Activated CD8-positive, alpha-beta T cell treated with anti-CD3 and anti-CD28 coated beads, Interleukin-2, amount 10 ng/mL, durations not matched to agents 7 days and 5 days (primary cell): ENCODE measurements at regions not wholly inside any gene's neighbourhood (a gene's known extent, or its start where the extent isn't known, plus 50 kb on each side); places are given as distances from the start of the nearest gene placed in this dataset.

Experiments
- ATAC-seq: fragments of 150-1000 bp; cut with Tn5 transposase; one replicate; pipeline ENCODE4 v1.10.0; 2021; ENCODE audit warnings: moderate library complexity
- CTCF ChIA-PET: fragments of 350-600 bp; sonication (Branson Sonifier 250); formaldehyde crosslinking; loops from one replicate; lab custom pipeline; 2021; ENCODE audit warnings: antibody characterized with exemption; lab: Charles Lee
- POLR2A ChIA-PET: fragments of 350-600 bp; sonication (Branson Sonifier 250); formaldehyde crosslinking; loops from one replicate; lab custom pipeline; 2021; ENCODE audit warnings: antibody characterized with exemption; lab: Charles Lee
- DNase-seq: peaks from one replicate; pipeline ENCODE4 v3.0.0-alpha.2; 2020
- H3K27ac Mint-ChIP-seq: one replicate; pipeline ENCODE4 v1.8.0; 2021; ENCODE audit warnings: mild to moderate bottlenecking, mixed read lengths
- H3K27me3 Mint-ChIP-seq: one replicate; pipeline ENCODE4 v1.8.0; 2021; ENCODE audit warnings: low read depth, mixed read lengths
- H3K36me3 Mint-ChIP-seq: one replicate; pipeline ENCODE4 v1.8.0; 2021; ENCODE audit warnings: low read depth, mixed read lengths
- H3K4me1 Mint-ChIP-seq: one replicate; pipeline ENCODE4 v1.8.0; 2021; ENCODE audit warnings: low read depth, mixed read lengths
- H3K4me3 Mint-ChIP-seq: one replicate; pipeline ENCODE4 v1.8.0; 2021; ENCODE audit warnings: mild to moderate bottlenecking, mixed read lengths
- H3K9me3 Mint-ChIP-seq: one replicate; pipeline ENCODE4 v1.8.0; 2022; ENCODE audit warnings: mixed read lengths; ENCODE audit not compliant: insufficient read depth

- Mint-ChIP-seq H3K9me3 (no peaks in the 10 kb centered on the region), H3K27me3 (peaks cover 33% of the 10 kb centered on the region), H3K27ac (no peak overlapping the region), H3K4me3 (no peak overlapping the region), H3K4me1 (no peaks in the 10 kb centered on the region), H3K36me3 (no peaks in the 10 kb centered on the region)
- DNase-seq (no peak), ATAC-seq (no peak)
- ChIA-PET CTCF (interaction anchor here (1.2 to 2.1 kb wide), 2 partner anchors 15 to 31 kb away, joined by 3 to 10 read pairs; no protein-coding TSS in a partner anchor), POLR2A (interaction anchor here (0.6 kb wide), 1 partner anchor 57 kb away, joined by 3 read pairs; no protein-coding TSS in a partner anchor)
Measured at GRCh38 chr14:34113991-34114390, 163.1 kb upstream of the EGLN3 start.

- CTCF ChIA-PET, result interaction anchor here (2.1 kb wide), 1 partner anchor 15 kb away, joined by 10 read pairs; no protein-coding TSS in a partner anchor
- DNase-seq (no peak), ATAC-seq (no peak)
- Mint-ChIP-seq H3K4me1 (no peaks in the 10 kb centered on the region), H3K27ac (no peak overlapping the region), H3K27me3 (peaks cover 33% of the 10 kb centered on the region), H3K9me3 (no peaks in the 10 kb centered on the region), H3K36me3 (no peaks in the 10 kb centered on the region), H3K4me3 (no peak overlapping the region)
- POLR2A ChIA-PET, result no interaction called here
Measured at GRCh38 chr14:34113005-34113511, 162.2 kb upstream of the EGLN3 start.

GRCh38 chr14:34111953-34112352, 161.1 kb upstream of the EGLN3 start:
- CTCF ChIA-PET, result no interaction called here
- Mint-ChIP-seq H3K36me3 (no peaks in the 10 kb centered on the region), H3K4me1 (no peaks in the 10 kb centered on the region)

GRCh38 chr14:34111505-34111904, 160.6 kb upstream of the EGLN3 start:
- ATAC-seq, result no peak
- CTCF ChIA-PET, result no interaction called here
- H3K4me3 Mint-ChIP-seq, result no peak overlapping the region

More at GRCh38 chr14:34111953-34112352, 161.1 kb upstream of the EGLN3 start:
- POLR2A ChIA-PET, result no interaction called here
- Mint-ChIP-seq H3K27me3 (peaks cover 31% of the 10 kb centered on the region), H3K27ac (no peak overlapping the region), H3K4me3 (no peak overlapping the region), H3K9me3 (no peaks in the 10 kb centered on the region)
- DNase-seq, result no peak
- ATAC-seq, result no peak

GRCh38 chr14:34110531-34110930, 159.7 kb upstream of the EGLN3 start:
- ChIA-PET CTCF (no interaction called here), POLR2A (no interaction called here)
- no peaks in the 10 kb centered on the region for H3K4me1 Mint-ChIP-seq
- no peak for DNase-seq
- no peaks in the 10 kb centered on the region for H3K9me3 Mint-ChIP-seq
- no peak overlapping the region for H3K27ac Mint-ChIP-seq
- no peak for ATAC-seq
- no peak overlapping the region for H3K4me3 Mint-ChIP-seq
- H3K27me3 Mint-ChIP-seq, result peaks cover 23% of the 10 kb centered on the region
- H3K36me3 Mint-ChIP-seq, result no peaks in the 10 kb centered on the region

More at GRCh38 chr14:34111505-34111904, 160.6 kb upstream of the EGLN3 start:
- POLR2A ChIA-PET, result no interaction called here
- Mint-ChIP-seq H3K4me1 (no peaks in the 10 kb centered on the region), H3K27me3 (peaks cover 31% of the 10 kb centered on the region), H3K36me3 (no peaks in the 10 kb centered on the region), H3K9me3 (no peaks in the 10 kb centered on the region), H3K27ac (no peak overlapping the region)
- no peak for DNase-seq

- Mint-ChIP-seq H3K4me1 (no peaks in the 10 kb centered on the region), H3K4me3 (no peak overlapping the region), H3K9me3 (no peaks in the 10 kb centered on the region), H3K27ac (no peak overlapping the region), H3K27me3 (peaks cover 10% of the 10 kb centered on the region), H3K36me3 (no peaks in the 10 kb centered on the region)
- DNase-seq (no peak), ATAC-seq (no peak)
- CTCF ChIA-PET, result interaction anchor here (1.5 kb wide), 1 partner anchor 9 kb away, joined by 5 read pairs; no protein-coding TSS in a partner anchor
- POLR2A ChIA-PET, result no interaction called here
Measured at GRCh38 chr14:34107441-34107840, 156.6 kb upstream of the EGLN3 start.

GRCh38 chr14:34106310-34106709, 155.4 kb upstream of the EGLN3 start:
- ChIA-PET POLR2A (no interaction called here), CTCF (interaction anchor here (1.5 kb wide), 1 partner anchor 8 kb away, joined by 5 read pairs; no protein-coding TSS in a partner anchor)
- DNase-seq, result no peak
- ATAC-seq, result no peak
- H3K27ac Mint-ChIP-seq, result no peak overlapping the region
- no peaks in the 10 kb centered on the region for H3K4me1 Mint-ChIP-seq
- H3K9me3 Mint-ChIP-seq, result no peaks in the 10 kb centered on the region
- H3K4me3 Mint-ChIP-seq, result no peak overlapping the region
- H3K27me3 Mint-ChIP-seq, result peaks cover 8% of the 10 kb centered on the region
- H3K36me3 Mint-ChIP-seq, result no peaks in the 10 kb centered on the region

- Mint-ChIP-seq H3K27ac (no peak overlapping the region), H3K36me3 (no peaks in the 10 kb centered on the region), H3K27me3 (peaks cover 4% of the 10 kb centered on the region), H3K9me3 (no peaks in the 10 kb centered on the region), H3K4me1 (no peaks in the 10 kb centered on the region), H3K4me3 (no peak overlapping the region)
- DNase-seq, result no peak
- POLR2A ChIA-PET, result no interaction called here
- CTCF ChIA-PET, result interaction anchor here (1.2 kb wide), 2 partner anchors 11 to 122 kb away, joined by 3 read pairs; no protein-coding TSS in a partner anchor
- no peak for ATAC-seq
Measured at GRCh38 chr14:34104489-34105397, 153.9 kb upstream of the EGLN3 start.

GRCh38 chr14:34103176-34103575, 152.3 kb upstream of the EGLN3 start:
- no peak overlapping the region for H3K27ac Mint-ChIP-seq
- ChIA-PET CTCF (no interaction called here), POLR2A (no interaction called here)
- H3K9me3 Mint-ChIP-seq, result no peaks in the 10 kb centered on the region
- no peak overlapping the region for H3K4me3 Mint-ChIP-seq
- ATAC-seq (no peak), DNase-seq (no peak)
- H3K4me1 Mint-ChIP-seq, result peaks cover 9% of the 10 kb centered on the region
- peaks cover 4% of the 10 kb centered on the region for H3K27me3 Mint-ChIP-seq
- no peaks in the 10 kb centered on the region for H3K36me3 Mint-ChIP-seq

GRCh38 chr14:34099635-34100034, 148.8 kb upstream of the EGLN3 start:
- H3K9me3 Mint-ChIP-seq, result no peaks in the 10 kb centered on the region
- POLR2A ChIA-PET, result no interaction called here
- DNase-seq (no peak), ATAC-seq (no peak)
- no peak overlapping the region for H3K4me3 Mint-ChIP-seq
- peaks cover 2% of the 10 kb centered on the region for H3K36me3 Mint-ChIP-seq
- H3K4me1 Mint-ChIP-seq, result peaks cover 18% of the 10 kb centered on the region
- H3K27me3 Mint-ChIP-seq, result peaks cover 4% of the 10 kb centered on the region
- CTCF ChIA-PET, result interaction anchor here (1.1 to 2.5 kb wide), 2 partner anchors 262 to 437 kb away, joined by 3 to 31 read pairs; no protein-coding TSS in a partner anchor
- H3K27ac Mint-ChIP-seq, result no peak overlapping the region

GRCh38 chr14:34098985-34099349, 148.1 kb upstream of the EGLN3 start:
- Mint-ChIP-seq H3K4me1 (peaks cover 24% of the 10 kb centered on the region), H3K27ac (no peak overlapping the region), H3K27me3 (peaks cover 4% of the 10 kb centered on the region), H3K36me3 (peaks cover 2% of the 10 kb centered on the region), H3K9me3 (no peaks in the 10 kb centered on the region), H3K4me3 (no peak overlapping the region)
- ChIA-PET POLR2A (interaction anchor here (0.7 kb wide), 1 partner anchor 182 kb away, joined by 3 read pairs; no protein-coding TSS in a partner anchor), CTCF (interaction anchor here (0.6 to 4.7 kb wide), 40 partner anchors 8 to 438 kb away, joined by 3 to 73 read pairs (median 4); no protein-coding TSS in a partner anchor)
- no peak for DNase-seq
- ATAC-seq, result no peak
